Loucy (cell line): ENCODE measurements at regions not wholly inside any gene's neighbourhood (a gene's known extent, or its start where the extent isn't known, plus 50 kb on each side); places are given as distances from the start of the nearest gene placed in this dataset.

Experiments used
- EZH2phosphoT487 ChIP-seq: fragments of 200-600 bp; IDR thresholded peaks from 2 replicates; pipeline ENCODE4 v1.6.1; 2018; ENCODE audit warnings: antibody characterized with exemption, mild to moderate bottlenecking, moderate library complexity, borderline replicate concordance
- TF ChIP-seq, protein P1 (sequence below): fragments of 200-600 bp; sonication (generic); conservative IDR thresholded peaks from 2 replicates; pipeline ENCODE4 v1.5.1; 2014; ENCODE audit warnings: mild to moderate bottlenecking, antibody characterized with exemption, low read length

DNA sequence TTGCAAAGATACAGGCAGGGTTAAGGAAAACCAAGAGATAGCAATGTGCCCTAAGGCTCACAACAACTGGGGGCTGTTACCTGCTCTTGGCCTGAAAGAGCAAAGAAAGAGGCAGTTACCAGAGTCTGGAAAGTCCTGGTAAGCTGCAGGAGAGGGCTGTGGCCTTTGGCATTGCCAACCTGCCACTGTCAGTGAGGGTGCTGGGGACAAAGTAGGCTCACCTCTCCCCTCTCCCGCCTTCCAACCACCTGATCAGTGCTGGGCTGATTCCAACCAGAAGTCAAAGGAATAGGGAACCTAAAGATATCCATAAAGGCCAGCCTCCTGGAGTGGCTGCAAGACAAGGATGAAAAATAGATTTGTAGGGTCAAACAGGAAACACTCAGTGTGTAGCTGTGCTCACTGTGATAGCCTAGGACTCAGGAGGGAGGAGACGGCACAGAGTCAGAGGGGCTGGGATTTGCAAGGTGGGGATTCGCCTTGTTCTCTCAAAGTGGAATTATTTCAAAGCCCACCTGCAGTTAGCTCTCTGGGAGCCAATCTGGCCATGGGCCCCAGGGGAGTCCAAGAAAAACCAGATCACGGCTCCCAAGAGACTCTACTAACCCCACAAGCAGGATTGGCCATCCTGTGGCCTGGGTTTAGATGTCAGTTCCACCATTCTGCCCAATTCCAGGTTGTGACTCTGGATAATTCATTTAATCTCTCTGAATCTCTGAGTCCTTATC is 204.0 kb upstream of the BCL6 start:
- TF ChIP-seq, protein P1, sequence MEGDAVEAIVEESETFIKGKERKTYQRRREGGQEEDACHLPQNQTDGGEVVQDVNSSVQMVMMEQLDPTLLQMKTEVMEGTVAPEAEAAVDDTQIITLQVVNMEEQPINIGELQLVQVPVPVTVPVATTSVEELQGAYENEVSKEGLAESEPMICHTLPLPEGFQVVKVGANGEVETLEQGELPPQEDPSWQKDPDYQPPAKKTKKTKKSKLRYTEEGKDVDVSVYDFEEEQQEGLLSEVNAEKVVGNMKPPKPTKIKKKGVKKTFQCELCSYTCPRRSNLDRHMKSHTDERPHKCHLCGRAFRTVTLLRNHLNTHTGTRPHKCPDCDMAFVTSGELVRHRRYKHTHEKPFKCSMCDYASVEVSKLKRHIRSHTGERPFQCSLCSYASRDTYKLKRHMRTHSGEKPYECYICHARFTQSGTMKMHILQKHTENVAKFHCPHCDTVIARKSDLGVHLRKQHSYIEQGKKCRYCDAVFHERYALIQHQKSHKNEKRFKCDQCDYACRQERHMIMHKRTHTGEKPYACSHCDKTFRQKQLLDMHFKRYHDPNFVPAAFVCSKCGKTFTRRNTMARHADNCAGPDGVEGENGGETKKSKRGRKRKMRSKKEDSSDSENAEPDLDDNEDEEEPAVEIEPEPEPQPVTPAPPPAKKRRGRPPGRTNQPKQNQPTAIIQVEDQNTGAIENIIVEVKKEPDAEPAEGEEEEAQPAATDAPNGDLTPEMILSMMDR: no peak
- TF ChIP-seq EZH2phosphoT487: no peak
